Upper lobe of left lung (tissue), 6 donors: ENCODE measurements at regions not wholly inside any gene's neighbourhood (a gene's known extent, or its start where the extent isn't known, plus 50 kb on each side); places are given as distances from the start of the nearest gene placed in this dataset.
"Not testable (repeated sequence)": the region's sequence is repeated elsewhere in the genome, so short reads cannot be mapped to it uniquely, and the experiment has no call there.

Experiments
- ATAC-seq, 2 donors: fragments of 200-7000 bp; cut with Tn5 transposase; one replicate each; pipeline ENCODE4 v1.9.1; 2022; ENCODE audit warnings: mild to moderate bottlenecking in 2 of 2, moderate library complexity in 2 of 2; ENCODE audit not compliant: low FRiP score in 2 of 2
- DNase-seq, 2 donors: peaks; one replicate each; pipeline ENCODE4 v3.0.0-alpha.2; 2019 to 2020
- H3K27ac ChIP-seq, 4 donors: fragments of 200-600 bp; sonication (generic); one replicate each; pipeline ENCODE4 v1.5.1; 2016 to 2019
- H3K27me3 ChIP-seq, 4 donors: fragments of 200-600 bp; sonication (generic); one replicate each; pipeline ENCODE4 v1.5.1; 2017 to 2019
- H3K36me3 ChIP-seq, 4 donors: fragments of 200-600 bp; sonication (generic); one replicate each; pipeline ENCODE4 v1.5.1; 2016 to 2019
- H3K4me1 ChIP-seq, 4 donors: fragments of 200-600 bp; sonication (generic); one replicate each; pipeline ENCODE4 v1.5.1; 2018 to 2019
- H3K4me3 ChIP-seq, 4 donors: fragments of 200-600 bp; sonication (generic); one replicate each; pipeline ENCODE4 v1.5.1; 2017 to 2019; ENCODE audit warnings: mild to moderate bottlenecking in 2 of 4, moderate library complexity in 1 of 4
- H3K9me3 ChIP-seq, 4 donors: fragments of 200-600 bp; sonication (generic); one replicate each; pipeline ENCODE4 v1.5.1; 2018 to 2019
- CTCF ChIP-seq, 6 experiments: fragments of 450-650 bp in 4 of 6; fragments of 200-600 bp in 2 of 6; sonication (generic) in 2 of 6; IDR thresholded peaks; one replicate each; pipeline ENCODE4 v1.5.1; 2016 to 2019; ENCODE audit warnings: antibody characterized with exemption in 6 of 6
- EP300 ChIP-seq, 4 donors: sonication (generic); formaldehyde crosslinking; IDR thresholded peaks; one replicate each; pipeline ENCODE4 v1.5.1; 2017; ENCODE audit warnings: antibody characterized with exemption in 4 of 4, control low read depth in 2 of 4
- POLR2A ChIP-seq, 4 donors: fragments of 450-650 bp; IDR thresholded peaks; one replicate each; pipeline ENCODE4 v1.5.1; 2016 to 2017; ENCODE audit warnings: antibody characterized with exemption in 4 of 4, mild to moderate bottlenecking in 2 of 4
- POLR2AphosphoS5 ChIP-seq, 2 donors: sonication (generic); formaldehyde crosslinking; IDR thresholded peaks; one replicate each; pipeline ENCODE4 v1.5.1; 2017; ENCODE audit warnings: antibody characterized with exemption in 2 of 2
- WGBS, 2 donors: methylation state at CpG; one replicate each; pipeline ENCODE4 v1.1.5; 2017 to 2018; 5-methylcytosine and 5-hydroxymethylcytosine counted together
- donor health status: DM: no; HTN: no; CAD: no; lungs with moderate emphysema.
- donor health status: DM: no; HTN: yes; CAD: no; lungs with severe emphysema.

GRCh38 chr1:148379170-148379500 is 104.0 kb downstream of the PPIAL4G start:
- WGBS, 2 donors, result 28 to 56% methylated on average over 17 to 22 of the region's 22 CpGs
- TF ChIP-seq EP300 (IDR thresholded peaks at IDR 0.05), result no peak
- no peak for TF ChIP-seq POLR2AphosphoS5 (IDR thresholded peaks at IDR 0.05)
- TF ChIP-seq POLR2A (IDR thresholded peaks at IDR 0.05), result no peak
- no peak for TF ChIP-seq CTCF (IDR thresholded peaks at IDR 0.05)
- Histone ChIP-seq H3K4me3 (no peak overlapping the region), H3K36me3 (no peaks in the 10 kb centered on the region), H3K27ac (no peak overlapping the region), H3K27me3 (no peaks in the 10 kb centered on the region), H3K4me1 (no peaks in the 10 kb centered on the region), H3K9me3 (no peaks in the 10 kb centered on the region)
- DNase-seq (peak in 1 of 2 donors; percentile 61), ATAC-seq (no peak)

GRCh38 chr1:148377992-148378391 is 105.1 kb downstream of the PPIAL4G start:
- 81 to 85% methylated on average over 4 of the region's 4 CpGs for WGBS, 2 donors
- not testable (repeated sequence) for H3K27me3 ChIP-seq, ATAC-seq

GRCh38 chr1:148377045-148377444 is 106.1 kb downstream of the PPIAL4G start:
- not testable (repeated sequence) for ATAC-seq, DNase-seq, H3K27ac ChIP-seq, H3K4me3 ChIP-seq, H3K9me3 ChIP-seq, H3K36me3 ChIP-seq, H3K27me3 ChIP-seq, H3K4me1 ChIP-seq
- WGBS, 2 donors, result 73 to 89% methylated on average over 2 of the region's 2 CpGs

More at GRCh38 chr1:148377992-148378391, 105.1 kb downstream of the PPIAL4G start:
- not testable (repeated sequence) for H3K4me3 ChIP-seq, DNase-seq, H3K9me3 ChIP-seq, H3K36me3 ChIP-seq, H3K4me1 ChIP-seq, H3K27ac ChIP-seq

- 75 to 94% methylated on average over 3 of the region's 3 CpGs for WGBS, 2 donors
- H3K4me3 ChIP-seq, result no peak overlapping the region
- TF ChIP-seq POLR2AphosphoS5 (IDR thresholded peaks at IDR 0.05), result no peak
- no peak for TF ChIP-seq CTCF (IDR thresholded peaks at IDR 0.05)
- no peak for TF ChIP-seq EP300 (IDR thresholded peaks at IDR 0.05)
- no peak for TF ChIP-seq POLR2A (IDR thresholded peaks at IDR 0.05)
- ATAC-seq, result no peak
- no peaks in the 10 kb centered on the region for H3K27me3 ChIP-seq
- no peak for DNase-seq
- no peaks in the 10 kb centered on the region for H3K36me3 ChIP-seq
- no peak overlapping the region for H3K27ac ChIP-seq
- peaks cover 0 to 4% (median 1%) of the 10 kb centered on the region in 4 donors for H3K4me1 ChIP-seq
- H3K9me3 ChIP-seq, result no peaks in the 10 kb centered on the region
Observed at GRCh38 chr1:148374101-148374500, 109.0 kb downstream of the PPIAL4G start.

- peaks cover 0 to 4% (median 1%) of the 10 kb centered on the region in 4 donors for H3K4me1 ChIP-seq
- no peaks in the 10 kb centered on the region for H3K36me3 ChIP-seq
- TF ChIP-seq EP300 (IDR thresholded peaks at IDR 0.05) (no peak), CTCF (IDR thresholded peaks at IDR 0.05) (no peak), POLR2AphosphoS5 (IDR thresholded peaks at IDR 0.05) (no peak), POLR2A (IDR thresholded peaks at IDR 0.05) (no peak)
- no peaks in the 10 kb centered on the region for H3K27me3 ChIP-seq
- H3K4me3 ChIP-seq, result no peak overlapping the region
- DNase-seq (no peak), ATAC-seq (no peak)
- H3K27ac ChIP-seq, result peak overlapping the region in 1 of 4 donors; percentile 30
- no peaks in the 10 kb centered on the region for H3K9me3 ChIP-seq
- WGBS, 2 donors, result 82 to 83% methylated on average over 8 of the region's 8 CpGs
Observed at GRCh38 chr1:148373192-148373925, 109.7 kb downstream of the PPIAL4G start.

- whole genome bisulfite sequencing, 2 donors, result 64 to 82% methylated on average over 3 of the region's 3 CpGs
- no peaks in the 10 kb centered on the region for H3K36me3 ChIP-seq
- TF ChIP-seq EP300 (IDR thresholded peaks at IDR 0.05) (no peak), POLR2A (IDR thresholded peaks at IDR 0.05) (no peak), POLR2AphosphoS5 (IDR thresholded peaks at IDR 0.05) (no peak), CTCF (IDR thresholded peaks at IDR 0.05) (no peak)
- no peaks in the 10 kb centered on the region for H3K9me3 ChIP-seq
- no peak overlapping the region for H3K4me3 ChIP-seq
- peak overlapping the region in 1 of 4 donors; percentile 30 for H3K27ac ChIP-seq
- no peak for ATAC-seq
- no peaks in the 10 kb centered on the region for H3K27me3 ChIP-seq
- H3K4me1 ChIP-seq, result peaks cover 0 to 4% (median 1%) of the 10 kb centered on the region in 4 donors
- no peak for DNase-seq
Observed at GRCh38 chr1:148372731-148373130, 110.4 kb downstream of the PPIAL4G start.

- 86 to 90% methylated on average over 2 of the region's 2 CpGs for WGBS, 2 donors
- not testable (repeated sequence) for H3K4me1 ChIP-seq, H3K27ac ChIP-seq, ATAC-seq, H3K27me3 ChIP-seq, H3K9me3 ChIP-seq, H3K4me3 ChIP-seq, H3K36me3 ChIP-seq, DNase-seq
Observed at GRCh38 chr1:148372051-148372726, 110.9 kb downstream of the PPIAL4G start.
